HepG2 (cell line): ENCODE measurements at regions not wholly inside any gene's neighbourhood (a gene's known extent, or its start where the extent isn't known, plus 50 kb on each side); places are given as distances from the start of the nearest gene placed in this dataset.

ENCODE experiments used
- BCL6 ChIP-seq: IDR thresholded peaks from 2 replicates; pipeline ENCODE4 v1.6.1; 2016; ENCODE audit warnings: missing genetic modification reagents, missing compliant biosample characterization
- MAFG ChIP-seq: sonication (generic); formaldehyde crosslinking; IDR thresholded peaks from 2 replicates; pipeline ENCODE4 v1.5.1; 2020; ENCODE audit warnings: mild to moderate bottlenecking, missing genetic modification reagents
- RBM39 ChIP-seq: fragments of 200-400 bp; formaldehyde crosslinking; IDR thresholded peaks from one replicate; pipeline ENCODE4 v1.6.1; 2018; ENCODE audit warnings: antibody characterized with exemption, mild to moderate bottlenecking, low read depth, low read length; ENCODE audit not compliant: poor library complexity, severe bottlenecking
- ZNF318 ChIP-seq: sonication (generic); formaldehyde crosslinking; IDR thresholded peaks from 2 replicates; pipeline ENCODE4 v1.4.0; 2020; ENCODE audit warnings: mild to moderate bottlenecking, missing genetic modification reagents
- ZNF577 ChIP-seq: sonication (generic); formaldehyde crosslinking; IDR thresholded peaks from 2 replicates; pipeline ENCODE4 v1.4.0; 2020; ENCODE audit warnings: mild to moderate bottlenecking, low read depth, missing genetic modification reagents, borderline replicate concordance
- ZNF839 ChIP-seq: sonication (generic); formaldehyde crosslinking; IDR thresholded peaks from 2 replicates; pipeline ENCODE4 v1.4.0; 2020; ENCODE audit warnings: missing genetic modification reagents, mild to moderate bottlenecking, borderline replicate concordance
- ZSCAN30 ChIP-seq: sonication (generic); formaldehyde crosslinking; IDR thresholded peaks from 2 replicates; pipeline ENCODE4 v1.5.0; 2020; ENCODE audit warnings: mild to moderate bottlenecking, missing genetic modification reagents

GRCh38 chr1:60920561-60920960 is 161.8 kb upstream of the NFIA start (continued):
- TF ChIP-seq ZNF318 (CRISPR knock-in tag) (no peak), RBM39 (no peak), MAFG (CRISPR knock-in tag) (no peak), ZSCAN30 (CRISPR knock-in tag) (no peak), ZNF839 (CRISPR knock-in tag) (no peak), ZNF577 (no peak), BCL6 (CRISPR knock-in tag) (no peak)
